GM12878 (cell line): ENCODE measurements at regions not wholly inside any gene's neighbourhood (a gene's known extent, or its start where the extent isn't known, plus 50 kb on each side); places are given as distances from the start of the nearest gene placed in this dataset.

Source experiments
- ATAC-seq: fragments of 200-7000 bp; cut with Tn5 transposase; 3 replicates; pipeline ENCODE4 v1.9.1; 2020; ENCODE audit warnings: mild to moderate bottlenecking, moderate library complexity
- BruUV-seq: library from RNA; stranded (reverse); fragments of 400-500 nt; replicated peaks from 2 replicates; lab custom pipeline; 2021; lab: Mats Ljungman, UMichigan
- CTCF ChIA-PET: fragments of 300-600 bp; sonication (Branson Sonifier 250); formaldehyde crosslinking; extraction: SDS; loops from one replicate; lab custom pipeline; 2021; ENCODE audit warnings: inconsistent platforms; lab: Yijun Ruan, JAX
- POLR2A ChIA-PET: fragments of 350-600 bp; formaldehyde crosslinking; extraction: SDS; loops from one replicate; lab custom pipeline; 2021; ENCODE audit warnings: inconsistent platforms; lab: Charles Lee
- RAD21 ChIA-PET: fragments of 300-600 bp; sonication (Branson Sonifier 250); formaldehyde crosslinking; loops from one replicate; lab custom pipeline; 2023; ENCODE audit warnings: antibody characterized with exemption; ENCODE audit not compliant: unreplicated experiment; lab: Charles Lee
- SMC1A ChIA-PET: fragments of 300-600 bp; sonication (Branson Sonifier 250); formaldehyde crosslinking; loops from one replicate; lab custom pipeline; 2023; ENCODE audit not compliant: unreplicated experiment, uncharacterized antibody; lab: Charles Lee
- DNase-seq: peaks from one replicate; pipeline ENCODE4 v3.0.0-alpha.2; 2011; ENCODE audit warnings: low read depth, low spot score
- FAIRE-seq: peaks from 3 replicates; lab custom pipeline; 2011; peaks lifted over from hg19 to GRCh38; lab: Jason Lieb, UNC
- H2AFZ ChIP-seq: 2 replicates; pipeline ENCODE4 v1.6.0; 2011; ENCODE audit warnings: low read depth, low read length, control low read depth; ENCODE audit not compliant: control insufficient read depth
- H3K27ac ChIP-seq: 2 replicates; pipeline ENCODE4 v1.5.1; 2011; ENCODE audit warnings: control low read depth; ENCODE audit not compliant: control insufficient read depth, insufficient read depth
- H3K27me3 ChIP-seq, 2 experiments: replicated peaks in 1 of 2; 2 replicates each; pipeline versions ENCODE4 v1.6.0 to v1.6.1; 2011; ENCODE audit warnings: low read length in 1 of 2; ENCODE audit not compliant: control insufficient read depth in 2 of 2, insufficient read depth in 2 of 2
- H3K36me3 ChIP-seq, 2 experiments: 2 replicates each; pipeline ENCODE4 v1.5.1; 2011; ENCODE audit warnings: low read length in 1 of 2; ENCODE audit not compliant: control insufficient read depth in 2 of 2, insufficient read depth in 2 of 2
- H3K4me1 ChIP-seq: 2 replicates; pipeline ENCODE4 v1.6.1; 2011; ENCODE audit warnings: mild to moderate bottlenecking, low read length, moderate library complexity, mixed read lengths; ENCODE audit not compliant: control insufficient read depth, insufficient read depth
- H3K4me2 ChIP-seq: 2 replicates; pipeline ENCODE4 v1.6.0; 2011; ENCODE audit warnings: control low read depth; ENCODE audit not compliant: control insufficient read depth, insufficient read depth
- H3K4me3 ChIP-seq: fragments of 200-600 bp; sonication (generic); 2 replicates; pipeline ENCODE4 v1.5.1; 2016
- H3K79me2 ChIP-seq: 2 replicates; pipeline ENCODE4 v1.6.0; 2011; ENCODE audit warnings: low read length; ENCODE audit not compliant: control insufficient read depth, insufficient read depth
- H3K9ac ChIP-seq: 2 replicates; pipeline ENCODE4 v1.8.0; 2011; ENCODE audit warnings: low read length, control low read depth, mixed read lengths; ENCODE audit not compliant: control insufficient read depth, insufficient read depth
- H3K9me3 ChIP-seq: replicated peaks from 3 replicates; pipeline ENCODE4 v1.5.1; 2011; ENCODE audit warnings: mild to moderate bottlenecking, low read length; ENCODE audit not compliant: control insufficient read depth, insufficient read depth
- H4K20me1 ChIP-seq: 2 replicates; pipeline ENCODE4 v1.6.0; 2011; ENCODE audit not compliant: control insufficient read depth, insufficient read depth
- E2F4 ChIP-seq: IDR thresholded peaks from 2 replicates; pipeline ENCODE4 v1.6.1; 2012; ENCODE audit warnings: low read depth, low read length, improper control_type of control experiment
- EP300 ChIP-seq, 2 experiments: fragments of 150-350 bp in 1 of 2; IDR thresholded peaks; 2 replicates each; pipeline ENCODE4 v1.6.1; 2011 to 2012; ENCODE audit warnings: low read depth in 2 of 2, low read length in 2 of 2, borderline replicate concordance in 1 of 2, improper control_type of control experiment in 1 of 2, inconsistent platforms in 1 of 2; ENCODE audit not compliant: control insufficient read depth in 1 of 2
- ESRRA ChIP-seq: IDR thresholded peaks from 2 replicates; pipeline ENCODE4 v1.6.1; 2012; ENCODE audit warnings: mild to moderate bottlenecking, low read length, improper control_type of control experiment
- JUNB ChIP-seq: IDR thresholded peaks from 2 replicates; pipeline ENCODE4 v1.6.1; 2016; ENCODE audit warnings: antibody characterized with exemption, mild to moderate bottlenecking
- MEF2B ChIP-seq: fragments of 450-650 bp; IDR thresholded peaks from 2 replicates; pipeline ENCODE4 v1.6.1; 2018; ENCODE audit warnings: mild to moderate bottlenecking, moderate library complexity; ENCODE audit not compliant: partially characterized antibody, poor library complexity, severe bottlenecking
- POLR2AphosphoS2 ChIP-seq: IDR thresholded peaks from 2 replicates; pipeline ENCODE4 v1.6.1; 2011; ENCODE audit warnings: low read depth, mild to moderate bottlenecking, low read length, improper control_type of control experiment, moderate library complexity
- SKIL ChIP-seq: fragments of 450-650 bp; IDR thresholded peaks from 2 replicates; pipeline ENCODE4 v1.6.1; 2017; ENCODE audit warnings: mild to moderate bottlenecking, low read depth, inconsistent platforms; ENCODE audit not compliant: poor library complexity, severe bottlenecking
- SPI1 ChIP-seq: IDR thresholded peaks from 2 replicates; pipeline ENCODE4 v1.6.1; 2011; ENCODE audit warnings: low read depth, mild to moderate bottlenecking, low read length, moderate library complexity, borderline replicate concordance; ENCODE audit not compliant: insufficient read depth
- TBL1XR1 ChIP-seq: IDR thresholded peaks from 2 replicates; pipeline ENCODE4 v1.6.1; 2012; ENCODE audit warnings: low read depth, low read length, improper control_type of control experiment
- WGBS: methylation state at CpG from one replicate; pipeline ENCODE4 v1.1.6; 2016; ENCODE audit warnings: low lambda C conversion rate; ENCODE audit not compliant: insufficient replicate concordance, insufficient coverage; ENCODE audit errors: missing lambda C conversion rate; 5-methylcytosine and 5-hydroxymethylcytosine counted together
- in situ Hi-C: fragments of 300-500 bp; cut with MboI; formaldehyde crosslinking; loops from 9 replicates; pipeline ENCODE4 v1.14.3; 2018; ENCODE audit warnings: mixed read lengths
- intact Hi-C: fragments of 100-400 bp; cut with micrococcal nuclease; formaldehyde crosslinking; loops from one replicate; pipeline ENCODE4 v1.14.2; 2022; ENCODE audit not compliant: unreplicated experiment
- TF ChIP-seq, protein P1 (sequence below): fragments of 450-650 bp; formaldehyde crosslinking; IDR thresholded peaks from 2 replicates; pipeline ENCODE4 v1.4.0; 2020; ENCODE audit warnings: mild to moderate bottlenecking, moderate library complexity
- TF ChIP-seq, protein P2 (sequence below): IDR thresholded peaks from 2 replicates; pipeline ENCODE4 v1.6.1; 2011; ENCODE audit warnings: borderline replicate concordance, low read depth, mild to moderate bottlenecking, moderate library complexity, low read length; ENCODE audit not compliant: insufficient read depth, poor library complexity, severe bottlenecking
- TF ChIP-seq, protein P3 (sequence below): fragments of 450-650 bp; IDR thresholded peaks from 2 replicates; pipeline ENCODE4 v1.6.1; 2017; ENCODE audit warnings: mild to moderate bottlenecking

GRCh38 chr4:120266602-120267001, 200.0 kb upstream of the MAD2L1 start:
- H3K4me1 ChIP-seq: no peaks in the 10 kb centered on the region
- ATAC-seq (no peak), DNase-seq (no peak), FAIRE-seq (no peak)
- no peak overlapping the region for H3K27ac ChIP-seq
- H2AFZ ChIP-seq: no peak overlapping the region
- H3K79me2 ChIP-seq: no peaks in the 10 kb centered on the region
- no TSS peak for BruUV-seq
- RAD21 ChIA-PET: no interaction called here
- H3K36me3 ChIP-seq: no peaks in the 10 kb centered on the region
- in situ Hi-C loops (no loop called here), intact Hi-C loops (no loop called here)
- no peak overlapping the region for H3K9ac ChIP-seq
- no peaks in the 10 kb centered on the region for H3K27me3 ChIP-seq
- CTCF ChIA-PET: no interaction called here
- H3K4me3 ChIP-seq: no peak overlapping the region
- H3K9me3 ChIP-seq: no peaks in the 10 kb centered on the region
- H4K20me1 ChIP-seq: no peaks in the 10 kb centered on the region
- 0% methylated on average over 5 of the region's 5 CpGs for WGBS
- H3K4me2 ChIP-seq: no peak overlapping the region
- POLR2A ChIA-PET: no interaction called here
- SMC1A ChIA-PET: no interaction called here
- TF ChIP-seq E2F4: no peak
- TF ChIP-seq MEF2B: no peak
- TF ChIP-seq SKIL: no peak
- TF ChIP-seq, protein P1, sequence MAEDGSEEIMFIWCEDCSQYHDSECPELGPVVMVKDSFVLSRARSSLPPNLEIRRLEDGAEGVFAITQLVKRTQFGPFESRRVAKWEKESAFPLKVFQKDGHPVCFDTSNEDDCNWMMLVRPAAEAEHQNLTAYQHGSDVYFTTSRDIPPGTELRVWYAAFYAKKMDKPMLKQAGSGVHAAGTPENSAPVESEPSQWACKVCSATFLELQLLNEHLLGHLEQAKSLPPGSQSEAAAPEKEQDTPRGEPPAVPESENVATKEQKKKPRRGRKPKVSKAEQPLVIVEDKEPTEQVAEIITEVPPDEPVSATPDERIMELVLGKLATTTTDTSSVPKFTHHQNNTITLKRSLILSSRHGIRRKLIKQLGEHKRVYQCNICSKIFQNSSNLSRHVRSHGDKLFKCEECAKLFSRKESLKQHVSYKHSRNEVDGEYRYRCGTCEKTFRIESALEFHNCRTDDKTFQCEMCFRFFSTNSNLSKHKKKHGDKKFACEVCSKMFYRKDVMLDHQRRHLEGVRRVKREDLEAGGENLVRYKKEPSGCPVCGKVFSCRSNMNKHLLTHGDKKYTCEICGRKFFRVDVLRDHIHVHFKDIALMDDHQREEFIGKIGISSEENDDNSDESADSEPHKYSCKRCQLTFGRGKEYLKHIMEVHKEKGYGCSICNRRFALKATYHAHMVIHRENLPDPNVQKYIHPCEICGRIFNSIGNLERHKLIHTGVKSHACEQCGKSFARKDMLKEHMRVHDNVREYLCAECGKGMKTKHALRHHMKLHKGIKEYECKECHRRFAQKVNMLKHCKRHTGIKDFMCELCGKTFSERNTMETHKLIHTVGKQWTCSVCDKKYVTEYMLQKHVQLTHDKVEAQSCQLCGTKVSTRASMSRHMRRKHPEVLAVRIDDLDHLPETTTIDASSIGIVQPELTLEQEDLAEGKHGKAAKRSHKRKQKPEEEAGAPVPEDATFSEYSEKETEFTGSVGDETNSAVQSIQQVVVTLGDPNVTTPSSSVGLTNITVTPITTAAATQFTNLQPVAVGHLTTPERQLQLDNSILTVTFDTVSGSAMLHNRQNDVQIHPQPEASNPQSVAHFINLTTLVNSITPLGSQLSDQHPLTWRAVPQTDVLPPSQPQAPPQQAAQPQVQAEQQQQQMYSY (CRISPR knock-in tag): no peak
- no peak for TF ChIP-seq POLR2AphosphoS2
- TF ChIP-seq TBL1XR1: no peak
- TF ChIP-seq JUNB: no peak
- TF ChIP-seq SPI1: no peak
- TF ChIP-seq, protein P2, sequence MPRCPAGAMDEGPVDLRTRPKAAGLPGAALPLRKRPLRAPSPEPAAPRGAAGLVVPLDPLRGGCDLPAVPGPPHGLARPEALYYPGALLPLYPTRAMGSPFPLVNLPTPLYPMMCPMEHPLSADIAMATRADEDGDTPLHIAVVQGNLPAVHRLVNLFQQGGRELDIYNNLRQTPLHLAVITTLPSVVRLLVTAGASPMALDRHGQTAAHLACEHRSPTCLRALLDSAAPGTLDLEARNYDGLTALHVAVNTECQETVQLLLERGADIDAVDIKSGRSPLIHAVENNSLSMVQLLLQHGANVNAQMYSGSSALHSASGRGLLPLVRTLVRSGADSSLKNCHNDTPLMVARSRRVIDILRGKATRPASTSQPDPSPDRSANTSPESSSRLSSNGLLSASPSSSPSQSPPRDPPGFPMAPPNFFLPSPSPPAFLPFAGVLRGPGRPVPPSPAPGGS: no peak
- no peak for TF ChIP-seq EP300 (IDR thresholded peaks at IDR 0.05; ENCODE audit: borderline replicate concordance in 1 of 2, control insufficient read depth in 1 of 2, low read depth in 2 of 2, low read length in 2 of 2)
- TF ChIP-seq, protein P3, sequence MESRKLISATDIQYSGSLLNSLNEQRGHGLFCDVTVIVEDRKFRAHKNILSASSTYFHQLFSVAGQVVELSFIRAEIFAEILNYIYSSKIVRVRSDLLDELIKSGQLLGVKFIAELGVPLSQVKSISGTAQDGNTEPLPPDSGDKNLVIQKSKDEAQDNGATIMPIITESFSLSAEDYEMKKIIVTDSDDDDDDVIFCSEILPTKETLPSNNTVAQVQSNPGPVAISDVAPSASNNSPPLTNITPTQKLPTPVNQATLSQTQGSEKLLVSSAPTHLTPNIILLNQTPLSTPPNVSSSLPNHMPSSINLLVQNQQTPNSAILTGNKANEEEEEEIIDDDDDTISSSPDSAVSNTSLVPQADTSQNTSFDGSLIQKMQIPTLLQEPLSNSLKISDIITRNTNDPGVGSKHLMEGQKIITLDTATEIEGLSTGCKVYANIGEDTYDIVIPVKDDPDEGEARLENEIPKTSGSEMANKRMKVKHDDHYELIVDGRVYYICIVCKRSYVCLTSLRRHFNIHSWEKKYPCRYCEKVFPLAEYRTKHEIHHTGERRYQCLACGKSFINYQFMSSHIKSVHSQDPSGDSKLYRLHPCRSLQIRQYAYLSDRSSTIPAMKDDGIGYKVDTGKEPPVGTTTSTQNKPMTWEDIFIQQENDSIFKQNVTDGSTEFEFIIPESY: no peak
- no peak for TF ChIP-seq ESRRA
